Heart left ventricle (tissue), 16 donors: ENCODE measurements at regions not wholly inside any gene's neighbourhood (a gene's known extent, or its start where the extent isn't known, plus 50 kb on each side); places are given as distances from the start of the nearest gene placed in this dataset.

Source experiments
- ATAC-seq, 4 donors: fragments of 200-7000 bp; cut with Tn5 transposase; one replicate each; pipeline ENCODE4 v1.9.1; 2020 to 2022; ENCODE audit warnings: moderate library complexity in 4 of 4, mild to moderate bottlenecking in 3 of 4, moderate number of reproducible peaks in 1 of 4
- DNase-seq, 5 donors: peaks; one replicate each; pipeline ENCODE4 v3.0.0-alpha.2; 2020
- H3K27ac ChIP-seq, 12 donors: fragments of 200-600 bp; sonication (generic) in 4 of 12; one replicate each; pipeline versions ENCODE4 v1.5.0 to v1.8.0; 2016 to 2022; ENCODE audit warnings: mild to moderate bottlenecking in 2 of 12
- H3K27me3 ChIP-seq, 9 donors: fragments of 200-600 bp; sonication (generic) in 2 of 9; one replicate each; pipeline versions ENCODE4 v1.5.1 to v1.8.0; 2016 to 2022; ENCODE audit warnings: mild to moderate bottlenecking in 3 of 9
- H3K36me3 ChIP-seq, 9 donors: fragments of 200-600 bp; sonication (generic) in 2 of 9; one replicate each; pipeline versions ENCODE4 v1.5.0 to v1.8.0; 2018 to 2022; ENCODE audit warnings: mild to moderate bottlenecking in 2 of 9
- H3K4me1 ChIP-seq, 12 donors: fragments of 200-600 bp; sonication (generic) in 4 of 12; one replicate each; pipeline versions ENCODE4 v1.5.0 to v1.8.0; 2016 to 2022; ENCODE audit warnings: mild to moderate bottlenecking in 3 of 12
- H3K4me3 ChIP-seq, 12 donors: fragments of 200-600 bp; sonication (generic) in 4 of 12; one replicate each; pipeline versions ENCODE4 v1.5.0 to v1.8.0; 2017 to 2022; ENCODE audit warnings: mild to moderate bottlenecking in 9 of 12, moderate library complexity in 4 of 12
- H3K9me3 ChIP-seq, 12 donors: fragments of 200-600 bp; sonication (generic) in 4 of 12; one replicate each; pipeline versions ENCODE4 v1.5.0 to v1.8.0; 2016 to 2022; ENCODE audit warnings: mild to moderate bottlenecking in 1 of 12
- CTCF ChIP-seq, 12 donors: fragments of 200-600 bp; sonication (generic) in 4 of 12; IDR thresholded peaks; one replicate each; pipeline versions ENCODE4 v1.5.0 to v1.8.0; 2018 to 2022; ENCODE audit warnings: antibody characterized with exemption in 12 of 12, mild to moderate bottlenecking in 5 of 12
- POLR2A ChIP-seq, 2 donors: fragments of 450-650 bp; IDR thresholded peaks; one replicate each; pipeline ENCODE4 v1.6.1; 2017; ENCODE audit warnings: antibody characterized with exemption in 2 of 2, mild to moderate bottlenecking in 2 of 2, moderate library complexity in 2 of 2
- WGBS, 4 donors: extraction: QIAGEN DNeasy Blood & Tissue Kit in 2 of 4; methylation state at CpG; one replicate each; pipeline versions ENCODE4 v1.1.5 to v1.1.7; 2013 to 2018; 5-methylcytosine and 5-hydroxymethylcytosine counted together
- intact Hi-C, 10 donors: fragments of 100-400 bp; cut with DNase I; formaldehyde crosslinking; loops; one replicate each; pipeline versions ENCODE4 v1.11.1 to v1.14.2; 2022
- donor health status: ischemic (EF 13 %, LVEDD 7.1; RV severe dilation, severe dysfunction).
- donor health status: healthy with polysubstance abuse.
- donor health status: DM: no; HTN: yes; CAD: no.
- donor health status: DM: no; HTN: no; CAD: no.
- donor health status: ischemic (EF 25% LVEDD 6.9; RV normal size, moderate dysfunction).
- donor health status: ischemic (EF 25% LVEDD 5.7; RV mildly dilated, moderate dysfunction).
- donor health status: healthy.
- donor health status: DM: yes; HTN: yes; CAD: no.
- donor health status: ischemic (EF 35%, LVEDD 5.7; RV mildly dilated, moderate dysfunction).
- donor health status: nonischemic (EF 11% LVEDD 7.7; RV severe dilation, severe dysfunction).
- donor health status: DM: yes; HTN: yes; CAD: no.
- donor health status: PGD.
- donor health status: ischemic (EF 29% LVEDD 5.4; RV normal size, mild dysfunction).
- donor health status: nonischemic (EF 23%, LVEDD 6.1; RV moderate dilation, normal function).

GRCh38 chr5:117692606-117693005 lies 1118.0 kb upstream of the SEMA6A start:
- no peak for TF ChIP-seq CTCF (IDR thresholded peaks at IDR 0.05)
- TF ChIP-seq POLR2A (IDR thresholded peaks at IDR 0.05): no peak
- Histone ChIP-seq H3K27me3 (no peaks in the 10 kb centered on the region), H3K27ac (no peak overlapping the region), H3K4me1 (no peaks in the 10 kb centered on the region), H3K36me3 (no peaks in the 10 kb centered on the region), H3K9me3 (no peaks in the 10 kb centered on the region), H3K4me3 (no peak overlapping the region)
- intact Hi-C loops: no loop called here
- DNase-seq: no peak
- ATAC-seq: no peak
- 91 to 99% (median 95%) methylated on average over 1 of the region's 1 CpG for WGBS, 4 donors

DNA sequence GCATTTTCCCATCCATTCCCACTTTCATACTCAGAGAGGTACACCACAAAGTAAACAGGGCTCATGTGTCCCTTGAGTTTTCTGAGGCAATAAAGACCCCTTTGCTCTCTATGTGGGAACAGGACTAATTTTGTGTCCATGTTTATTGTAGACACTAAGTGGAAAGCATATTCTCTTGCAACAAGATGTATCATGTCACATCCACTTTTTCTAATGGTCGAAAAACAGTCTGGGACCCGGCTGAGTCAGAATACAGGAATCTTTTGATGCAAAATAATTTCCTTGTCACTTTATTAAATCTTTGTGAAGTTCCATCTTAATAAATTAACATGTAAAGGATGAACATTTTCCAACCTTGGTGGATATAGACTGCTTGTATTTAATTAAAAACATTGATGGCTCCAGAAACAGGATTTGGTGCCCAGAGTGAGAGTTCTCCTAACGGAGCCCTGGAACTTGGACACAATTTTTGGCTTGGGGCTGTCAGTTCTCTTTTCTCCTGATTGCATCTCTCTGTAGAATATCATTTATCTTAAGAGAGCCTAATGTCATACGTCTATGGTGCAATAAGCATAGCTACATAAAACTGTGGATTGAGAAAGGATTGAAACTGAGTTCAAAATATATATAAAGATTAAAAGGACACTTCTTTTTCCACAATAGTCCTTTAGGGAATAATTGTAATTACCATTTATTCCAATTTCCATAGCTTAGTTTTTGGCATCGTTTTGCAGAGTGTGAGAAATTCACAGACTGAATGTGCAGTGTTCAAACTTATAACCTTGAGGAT lies 1116.7 kb upstream of the SEMA6A start:
- no peak overlapping the region for H3K27ac ChIP-seq
- no peaks in the 10 kb centered on the region for H3K27me3 ChIP-seq
- 72 to 79% (median 75%) methylated on average over 5 of the region's 5 CpGs for WGBS, 4 donors
- H3K9me3 ChIP-seq: no peaks in the 10 kb centered on the region
- intact Hi-C loops: no loop called here
- no peaks in the 10 kb centered on the region for H3K36me3 ChIP-seq
- DNase-seq (no peak), ATAC-seq (no peak)
- no peaks in the 10 kb centered on the region for H3K4me1 ChIP-seq
- TF ChIP-seq POLR2A (IDR thresholded peaks at IDR 0.05) (no peak), CTCF (IDR thresholded peaks at IDR 0.05) (no peak)
- H3K4me3 ChIP-seq: no peak overlapping the region

DNA sequence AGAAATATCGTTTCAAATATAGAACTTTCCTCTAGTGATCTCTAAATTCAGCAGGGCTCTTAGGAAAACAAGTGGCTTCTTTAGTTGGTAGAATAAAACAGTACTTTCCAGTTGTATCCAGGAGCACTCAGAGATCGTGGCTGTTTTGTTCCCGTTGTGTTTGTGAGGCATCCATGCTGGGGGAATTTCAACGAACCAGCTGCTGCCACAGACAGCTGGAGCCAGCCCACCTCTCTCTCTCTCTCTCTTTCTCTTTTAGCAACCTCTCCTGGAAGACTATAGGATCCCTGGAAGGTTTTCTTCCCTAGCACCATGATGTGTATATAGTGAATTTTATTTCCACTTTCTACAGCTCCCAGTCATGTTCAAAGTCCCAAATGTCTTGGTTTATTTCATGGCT lies 1116.0 kb upstream of the SEMA6A start:
- Histone ChIP-seq H3K27me3 (no peaks in the 10 kb centered on the region), H3K9me3 (no peaks in the 10 kb centered on the region), H3K36me3 (no peaks in the 10 kb centered on the region), H3K4me3 (no peak overlapping the region), H3K4me1 (no peaks in the 10 kb centered on the region), H3K27ac (no peak overlapping the region)
- DNase-seq (no peak), ATAC-seq (no peak)
- WGBS, 4 donors: 35 to 41% (median 41%) methylated on average over 4 of the region's 4 CpGs
- TF ChIP-seq CTCF (IDR thresholded peaks at IDR 0.05): no peak
- TF ChIP-seq POLR2A (IDR thresholded peaks at IDR 0.05): no peak
- intact Hi-C loops: no loop called here

DNA sequence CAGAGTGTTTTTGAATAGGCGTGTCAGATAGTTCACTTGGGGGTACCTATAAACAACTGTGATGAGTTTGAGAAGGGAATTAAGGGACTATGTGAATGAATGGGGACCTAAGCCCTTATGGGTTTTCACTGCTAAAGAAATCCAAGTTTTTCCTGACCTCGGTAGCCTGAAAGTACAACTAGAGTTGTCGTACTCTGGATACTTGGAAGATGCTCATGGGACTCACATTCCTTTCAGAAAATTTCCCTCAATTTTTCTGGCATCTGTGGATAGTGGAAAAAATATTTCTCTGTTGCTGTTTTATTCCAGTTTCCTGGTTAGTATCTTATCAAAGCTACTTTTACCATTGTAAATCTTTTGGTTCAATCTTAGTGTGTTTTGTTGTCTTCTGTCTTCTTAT lies 1112.3 kb upstream of the SEMA6A start:
- intact Hi-C loops: no loop called here
- no peak for TF ChIP-seq POLR2A (IDR thresholded peaks at IDR 0.05)
- no peak for TF ChIP-seq CTCF (IDR thresholded peaks at IDR 0.05)
- no peak overlapping the region for H3K27ac ChIP-seq
- H3K4me1 ChIP-seq: no peaks in the 10 kb centered on the region
- H3K27me3 ChIP-seq: no peaks in the 10 kb centered on the region
- no peaks in the 10 kb centered on the region for H3K9me3 ChIP-seq
- DNase-seq: no peak
- 76 to 85% (median 77%) methylated on average over 3 of the region's 3 CpGs for WGBS, 4 donors
- no peak for ATAC-seq
- H3K36me3 ChIP-seq: no peaks in the 10 kb centered on the region
- H3K4me3 ChIP-seq: no peak overlapping the region
